ENCODE measurements at regions not wholly inside any gene's neighbourhood (a gene's known extent, or its start where the extent isn't known, plus 50 kb on each side); places are given as distances from the start of the nearest gene placed in this dataset.

- no peak overlapping the region for H3K27ac ChIP-seq
- TF ChIP-seq CTCF (IDR thresholded peaks at IDR 0.05) (no peak), ZFX (IDR thresholded peaks at IDR 0.05; ENCODE audit: borderline replicate concordance) (no peak)
Measured at GRCh38 chr2:82391386-82391785, 2067.7 kb downstream of the SUCLG1 start.

- TF ChIP-seq CTCF (IDR thresholded peaks at IDR 0.05) = no peak
- TF ChIP-seq ZFX (IDR thresholded peaks at IDR 0.05; ENCODE audit: borderline replicate concordance) = no peak
- no peak overlapping the region for H3K27ac ChIP-seq
Measured at GRCh38 chr2:82355622-82356021, 2051.1 kb upstream of the LRRTM1 start.

- no peak for TF ChIP-seq CTCF (IDR thresholded peaks at IDR 0.05)
- TF ChIP-seq ZFX (IDR thresholded peaks at IDR 0.05; ENCODE audit: borderline replicate concordance) = no peak
- H3K27ac ChIP-seq = no peak overlapping the region
Measured at GRCh38 chr2:82345910-82346309, 2041.4 kb upstream of the LRRTM1 start.

DNA sequence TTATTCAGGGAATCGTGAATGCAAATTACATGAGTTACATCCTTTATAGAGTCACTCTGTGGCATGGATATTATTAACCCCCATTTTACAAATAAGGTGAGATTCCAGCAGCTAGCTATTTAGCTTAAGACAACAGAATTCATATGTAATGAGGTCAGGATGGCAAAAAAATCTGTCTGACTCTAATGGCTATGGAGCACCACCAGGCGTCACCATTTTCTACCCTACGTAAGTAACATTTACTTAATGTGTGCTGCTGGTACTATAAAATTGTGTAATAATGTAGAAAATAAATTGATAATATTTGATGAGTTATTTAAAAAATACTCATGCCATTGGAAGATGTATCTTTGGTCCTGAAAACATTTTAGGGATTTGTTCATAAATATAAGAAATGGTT lies 2040.1 kb upstream of the LRRTM1 start:
- no peak overlapping the region for H3K27ac ChIP-seq
- TF ChIP-seq CTCF (IDR thresholded peaks at IDR 0.05) (no peak), ZFX (IDR thresholded peaks at IDR 0.05; ENCODE audit: borderline replicate concordance) (no peak)

DNA sequence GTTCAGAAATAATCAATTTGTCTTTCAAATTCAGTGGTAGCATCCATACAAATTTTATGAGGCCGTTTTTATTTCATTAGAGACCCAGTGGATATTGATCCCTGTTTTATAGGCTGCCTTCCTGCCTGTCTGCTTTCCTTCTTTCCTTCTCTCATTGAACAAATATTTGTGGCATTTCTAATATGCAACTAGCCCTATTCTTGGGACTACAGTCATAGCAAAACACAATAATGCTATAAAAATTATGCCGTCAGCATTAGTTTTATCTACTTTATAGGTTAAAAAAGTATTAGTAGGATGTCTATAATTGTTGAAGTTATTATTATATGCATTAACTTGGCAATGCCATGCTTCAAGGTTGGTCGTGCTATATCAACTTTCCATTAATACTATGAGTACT lies 2037.8 kb upstream of the LRRTM1 start:
- TF ChIP-seq ZFX (IDR thresholded peaks at IDR 0.05; ENCODE audit: borderline replicate concordance) = no peak
- TF ChIP-seq CTCF (IDR thresholded peaks at IDR 0.05) = no peak
- no peak overlapping the region for H3K27ac ChIP-seq

GRCh38 chr2:82340578-82341053 lies 2036.1 kb upstream of the LRRTM1 start:
- no peak for TF ChIP-seq ZFX (IDR thresholded peaks at IDR 0.05; ENCODE audit: borderline replicate concordance)
- no peak for TF ChIP-seq CTCF (IDR thresholded peaks at IDR 0.05)
- H3K27ac ChIP-seq = no peak overlapping the region

- TF ChIP-seq CTCF (IDR thresholded peaks at IDR 0.05) (no peak), ZFX (IDR thresholded peaks at IDR 0.05; ENCODE audit: borderline replicate concordance) (no peak)
- no peak overlapping the region for H3K27ac ChIP-seq
Measured at GRCh38 chr2:82339805-82340204, 2035.3 kb upstream of the LRRTM1 start.

All from 22Rv1 (cell line).